Left lung (tissue), 4 donors: ENCODE measurements at regions not wholly inside any gene's neighbourhood (a gene's known extent, or its start where the extent isn't known, plus 50 kb on each side); places are given as distances from the start of the nearest gene placed in this dataset.

Experiments
- ATAC-seq: fragments of 200-7000 bp; cut with Tn5 transposase; one replicate; pipeline ENCODE4 v1.9.1; 2020; ENCODE audit warnings: moderate library complexity
- DNase-seq, 4 donors: peaks; one replicate each; pipeline ENCODE4 v3.0.0-alpha.2; 2013 to 2020
- H3K27ac ChIP-seq, 2 donors: fragments of 200-600 bp; sonication (generic) in 1 of 2; one replicate each; pipeline versions ENCODE4 v1.5.0 to v1.8.0; 2020 to 2021
- H3K27me3 ChIP-seq, 2 donors: fragments of 200-600 bp; sonication (generic) in 1 of 2; one replicate each; pipeline versions ENCODE4 v1.5.0 to v1.8.0; 2020 to 2021
- H3K36me3 ChIP-seq, 2 donors: fragments of 200-600 bp; sonication (generic) in 1 of 2; one replicate each; pipeline versions ENCODE4 v1.5.0 to v1.8.0; 2020 to 2021
- H3K4me1 ChIP-seq, 2 donors: fragments of 200-600 bp; one replicate each; pipeline ENCODE4 v1.8.0; 2021
- H3K4me3 ChIP-seq, 2 donors: fragments of 200-600 bp; sonication (generic) in 1 of 2; one replicate each; pipeline versions ENCODE4 v1.5.0 to v1.8.0; 2020 to 2021; ENCODE audit warnings: mild to moderate bottlenecking in 1 of 2
- H3K9me3 ChIP-seq, 2 donors: fragments of 200-600 bp; sonication (generic) in 1 of 2; one replicate each; pipeline versions ENCODE4 v1.5.0 to v1.8.0; 2020 to 2021
- CTCF ChIP-seq, 2 donors: fragments of 200-600 bp; sonication (generic) in 1 of 2; IDR thresholded peaks; one replicate each; pipeline versions ENCODE4 v1.5.0 to v1.8.0; 2021; ENCODE audit warnings: antibody characterized with exemption in 2 of 2
- intact Hi-C, 2 donors: fragments of 100-400 bp; cut with DNase I; formaldehyde crosslinking; loops; one replicate each; pipeline versions ENCODE4 v1.11.2 to v1.14.2; 2022
- donor health status: DM: no; HTN: yes; CAD: no.
- donor health status: DM: no; HTN: no; CAD: no.

GRCh38 chr1:88484881-88485280 is 199.2 kb upstream of the PKN2 start:
- H3K4me3 ChIP-seq: no peak overlapping the region
- intact Hi-C loops: no loop called here
- no peak for TF ChIP-seq CTCF (IDR thresholded peaks at IDR 0.05)
- ATAC-seq (no peak), DNase-seq (peak in 1 of 4 donors; percentile 62)
- no peak overlapping the region for H3K27ac ChIP-seq
- no peaks in the 10 kb centered on the region for H3K4me1 ChIP-seq
- H3K36me3 ChIP-seq: no peaks in the 10 kb centered on the region
- no peaks in the 10 kb centered on the region for H3K27me3 ChIP-seq
- no peaks in the 10 kb centered on the region for H3K9me3 ChIP-seq

DNA sequence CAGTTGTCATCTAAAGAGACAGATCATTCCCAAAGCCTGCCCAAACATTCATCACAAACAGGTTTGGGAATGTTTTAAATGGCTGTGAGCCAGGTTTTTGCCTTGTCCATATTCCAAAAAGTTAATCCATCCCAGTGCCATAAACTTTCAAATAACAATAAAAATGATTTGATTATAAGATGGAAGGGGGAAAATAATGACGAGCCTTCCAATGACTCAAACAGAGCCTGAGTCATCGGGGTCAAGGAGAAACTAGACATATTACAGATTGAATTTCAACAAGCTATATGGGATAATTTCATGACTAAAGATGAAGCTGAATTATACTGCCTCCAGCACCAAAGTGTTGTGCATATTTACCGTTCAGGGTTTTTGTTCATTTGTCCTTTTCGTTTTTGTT is 195.8 kb upstream of the PKN2 start:
- H3K27ac ChIP-seq: no peak overlapping the region
- no peaks in the 10 kb centered on the region for H3K4me1 ChIP-seq
- intact Hi-C loops: no loop called here
- H3K9me3 ChIP-seq: no peaks in the 10 kb centered on the region
- no peak for DNase-seq
- TF ChIP-seq CTCF (IDR thresholded peaks at IDR 0.05): no peak
- ATAC-seq: no peak
- H3K36me3 ChIP-seq: no peaks in the 10 kb centered on the region
- no peaks in the 10 kb centered on the region for H3K27me3 ChIP-seq
- H3K4me3 ChIP-seq: no peak overlapping the region

- no peaks in the 10 kb centered on the region for H3K9me3 ChIP-seq
- no peak for TF ChIP-seq CTCF (IDR thresholded peaks at IDR 0.05)
- H3K27me3 ChIP-seq: no peaks in the 10 kb centered on the region
- H3K27ac ChIP-seq: no peak overlapping the region
- H3K4me1 ChIP-seq: no peaks in the 10 kb centered on the region
- DNase-seq (no peak), ATAC-seq (no peak)
- H3K36me3 ChIP-seq: no peaks in the 10 kb centered on the region
- H3K4me3 ChIP-seq: no peak overlapping the region
- intact Hi-C loops: no loop called here
Observed at GRCh38 chr1:88490676-88491075, 193.4 kb upstream of the PKN2 start.

GRCh38 chr1:88499671-88500070 is 184.4 kb upstream of the PKN2 start:
- H3K27ac ChIP-seq: no peak overlapping the region
- no peak for TF ChIP-seq CTCF (IDR thresholded peaks at IDR 0.05)
- H3K4me1 ChIP-seq: no peaks in the 10 kb centered on the region
- no peaks in the 10 kb centered on the region for H3K27me3 ChIP-seq
- intact Hi-C loops: no loop called here
- ATAC-seq (no peak), DNase-seq (peak in 1 of 4 donors; percentile 55)
- no peaks in the 10 kb centered on the region for H3K36me3 ChIP-seq
- H3K4me3 ChIP-seq: no peak overlapping the region
- H3K9me3 ChIP-seq: no peaks in the 10 kb centered on the region

DNA sequence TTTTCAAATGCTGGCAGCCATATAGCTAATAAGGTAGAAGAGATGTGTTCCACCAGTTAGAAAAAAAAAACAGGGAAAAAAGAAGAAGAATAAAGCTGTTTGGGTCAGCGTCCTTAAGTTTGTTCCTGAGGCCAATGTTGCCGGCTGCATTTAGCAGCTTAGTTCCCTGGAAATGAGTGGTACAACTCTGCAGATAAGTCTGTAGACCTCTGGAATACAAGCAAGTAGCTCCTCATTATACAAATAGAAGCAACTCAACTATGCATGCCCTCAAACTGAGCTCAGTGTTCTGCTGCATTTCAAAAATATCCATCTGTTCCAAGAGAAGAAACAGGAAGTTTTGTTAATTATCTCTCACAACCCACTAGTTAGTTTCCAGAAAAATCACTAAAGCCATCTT is 181.2 kb upstream of the PKN2 start:
- no peaks in the 10 kb centered on the region for H3K4me1 ChIP-seq
- intact Hi-C loops: no loop called here
- no peak overlapping the region for H3K4me3 ChIP-seq
- ATAC-seq (peak; percentile 14), DNase-seq (peak in 2 of 4 donors; percentile 59 to 83)
- H3K27ac ChIP-seq: no peak overlapping the region
- H3K27me3 ChIP-seq: no peaks in the 10 kb centered on the region
- no peak for TF ChIP-seq CTCF (IDR thresholded peaks at IDR 0.05)
- no peaks in the 10 kb centered on the region for H3K9me3 ChIP-seq
- no peaks in the 10 kb centered on the region for H3K36me3 ChIP-seq
